Left ventricle myocardium inferior (tissue), 1 donor: ENCODE measurements at regions not wholly inside any gene's neighbourhood (a gene's known extent, or its start where the extent isn't known, plus 50 kb on each side); places are given as distances from the start of the nearest gene placed in this dataset.
"Not testable (repeated sequence)": the region's sequence is repeated elsewhere in the genome, so short reads cannot be mapped to it uniquely, and the experiment has no call there.

Source experiments
- DNase-seq: peaks from one replicate; pipeline ENCODE4 v3.0.0-alpha.2; 2020
- H3K27ac ChIP-seq: fragments of 200-600 bp; replicated peaks from 2 replicates; pipeline ENCODE4 v1.8.0; 2021
- H3K27me3 ChIP-seq: fragments of 200-600 bp; 2 replicates; pipeline ENCODE4 v1.8.0; 2021; ENCODE audit warnings: low read depth
- H3K36me3 ChIP-seq: fragments of 200-600 bp; 2 replicates; pipeline ENCODE4 v1.8.0; 2021
- H3K4me1 ChIP-seq: fragments of 200-600 bp; 2 replicates; pipeline ENCODE4 v1.8.0; 2021
- H3K4me3 ChIP-seq: fragments of 200-600 bp; 2 replicates; pipeline ENCODE4 v1.8.0; 2021; ENCODE audit warnings: mild to moderate bottlenecking, moderate library complexity
- H3K9me3 ChIP-seq: fragments of 200-600 bp; replicated peaks from 2 replicates; pipeline ENCODE4 v1.8.0; 2021
- intact Hi-C: fragments of 100-400 bp; cut with micrococcal nuclease; formaldehyde crosslinking; loops from one replicate; pipeline ENCODE4 v1.11.0; 2022
- TF ChIP-seq, protein P1 (sequence below): fragments of 200-600 bp; IDR thresholded peaks from 2 replicates; pipeline ENCODE4 v1.8.0; 2021; ENCODE audit warnings: antibody characterized with exemption, mild to moderate bottlenecking, borderline replicate concordance
- donor health status: DM: no; HTN: yes; CAD: no; lungs with severe emphysema.

DNA sequence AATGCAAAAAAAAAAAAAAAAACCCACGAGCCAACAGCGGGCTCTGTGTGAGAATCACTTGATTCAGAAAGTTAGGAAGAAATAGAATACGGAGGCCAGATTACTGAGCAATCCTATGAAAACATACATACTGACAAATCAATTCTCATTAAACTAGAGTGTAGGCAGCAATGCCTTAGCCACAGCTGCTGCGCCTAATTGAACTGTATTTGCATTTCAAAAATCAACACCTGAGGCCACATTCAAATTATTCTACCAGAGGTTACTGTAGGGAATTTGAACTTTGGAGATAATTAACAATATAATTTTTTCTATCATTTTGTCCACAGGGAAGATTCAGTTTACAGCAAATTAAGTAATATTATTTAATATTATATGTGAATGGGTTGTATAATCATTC is 138.4 kb upstream of the PLD5 start:
- DNase-seq, result no peak
- Histone ChIP-seq H3K4me1 (no peaks in the 10 kb centered on the region), H3K9me3 (no peaks in the 10 kb centered on the region), H3K27ac (no peak overlapping the region), H3K36me3 (no peaks in the 10 kb centered on the region), H3K4me3 (no peak overlapping the region), H3K27me3 (no peaks in the 10 kb centered on the region)
- TF ChIP-seq, protein P1, sequence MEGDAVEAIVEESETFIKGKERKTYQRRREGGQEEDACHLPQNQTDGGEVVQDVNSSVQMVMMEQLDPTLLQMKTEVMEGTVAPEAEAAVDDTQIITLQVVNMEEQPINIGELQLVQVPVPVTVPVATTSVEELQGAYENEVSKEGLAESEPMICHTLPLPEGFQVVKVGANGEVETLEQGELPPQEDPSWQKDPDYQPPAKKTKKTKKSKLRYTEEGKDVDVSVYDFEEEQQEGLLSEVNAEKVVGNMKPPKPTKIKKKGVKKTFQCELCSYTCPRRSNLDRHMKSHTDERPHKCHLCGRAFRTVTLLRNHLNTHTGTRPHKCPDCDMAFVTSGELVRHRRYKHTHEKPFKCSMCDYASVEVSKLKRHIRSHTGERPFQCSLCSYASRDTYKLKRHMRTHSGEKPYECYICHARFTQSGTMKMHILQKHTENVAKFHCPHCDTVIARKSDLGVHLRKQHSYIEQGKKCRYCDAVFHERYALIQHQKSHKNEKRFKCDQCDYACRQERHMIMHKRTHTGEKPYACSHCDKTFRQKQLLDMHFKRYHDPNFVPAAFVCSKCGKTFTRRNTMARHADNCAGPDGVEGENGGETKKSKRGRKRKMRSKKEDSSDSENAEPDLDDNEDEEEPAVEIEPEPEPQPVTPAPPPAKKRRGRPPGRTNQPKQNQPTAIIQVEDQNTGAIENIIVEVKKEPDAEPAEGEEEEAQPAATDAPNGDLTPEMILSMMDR, result no peak
- intact Hi-C loops, result no loop called here

DNA sequence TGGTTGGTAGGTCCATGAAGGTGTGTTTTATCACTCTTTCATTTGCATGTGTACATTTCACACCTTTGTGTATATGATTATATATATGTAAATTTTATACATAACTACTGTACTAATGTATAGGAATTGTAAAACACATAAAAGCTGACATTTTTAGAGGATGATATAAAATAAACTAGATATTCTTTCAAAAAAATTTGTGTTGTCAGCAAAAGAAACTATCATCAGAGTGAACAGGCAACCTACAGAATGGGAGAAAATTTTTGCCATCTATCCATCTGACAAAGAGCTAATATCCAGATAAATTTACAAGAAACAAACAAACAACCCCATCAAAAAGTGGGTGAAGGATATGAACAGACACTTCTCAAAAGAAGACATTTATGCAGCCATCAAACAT is 129.3 kb upstream of the PLD5 start:
- H3K9me3 ChIP-seq, intact Hi-C loops, H3K27me3 ChIP-seq, H3K36me3 ChIP-seq, H3K4me1 ChIP-seq, DNase-seq, H3K4me3 ChIP-seq, H3K27ac ChIP-seq: not testable (repeated sequence)

DNA sequence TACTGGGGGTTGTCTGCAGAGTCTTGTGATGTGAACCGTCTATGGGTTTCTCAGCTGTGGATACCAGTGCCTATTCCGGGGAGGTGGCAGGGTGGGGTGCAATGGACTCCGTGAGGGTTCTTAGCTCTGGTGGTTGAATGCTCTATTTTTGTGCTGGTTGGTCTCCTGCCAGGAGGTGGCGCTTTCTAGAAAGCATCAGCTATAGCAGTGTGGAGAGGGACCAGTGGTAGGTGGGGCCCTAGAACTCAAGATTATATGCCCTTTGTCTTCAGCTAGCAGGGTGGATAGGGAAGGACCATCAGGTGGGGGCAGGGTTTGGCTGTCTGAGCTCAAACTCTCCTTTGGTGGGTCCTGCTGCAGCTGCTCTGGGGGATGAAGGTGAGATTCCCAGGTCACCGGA is 127.3 kb upstream of the PLD5 start:
- no peaks in the 10 kb centered on the region for H3K36me3 ChIP-seq
- intact Hi-C loops, result no loop called here
- H3K4me1 ChIP-seq, result no peaks in the 10 kb centered on the region
- peaks cover 10% of the 10 kb centered on the region for H3K9me3 ChIP-seq
- TF ChIP-seq, protein P1, result peak; percentile 23
- no peak for DNase-seq
- H3K27me3 ChIP-seq, result peaks cover 6% of the 10 kb centered on the region
- H3K4me3 ChIP-seq, result no peak overlapping the region
- no peak overlapping the region for H3K27ac ChIP-seq

DNA sequence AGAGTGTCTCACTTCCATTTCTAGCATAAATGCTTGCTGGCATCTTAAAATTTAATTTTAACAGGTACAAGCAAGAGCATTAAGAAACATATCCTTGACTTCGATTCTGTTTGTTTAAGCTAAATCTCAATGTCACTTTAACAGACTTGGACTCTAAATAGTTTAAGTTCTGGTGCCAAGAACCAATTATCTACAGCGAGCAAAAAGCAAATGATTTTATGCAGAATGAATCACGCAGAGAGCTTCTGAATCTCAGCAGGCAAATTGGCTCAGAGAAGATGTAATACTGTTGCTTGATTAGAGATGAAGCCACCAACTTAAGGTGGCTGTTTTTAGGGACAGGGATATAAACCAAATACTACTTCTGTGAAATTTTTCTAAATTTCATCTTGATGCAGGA is 117.0 kb upstream of the PLD5 start:
- no peak for DNase-seq
- intact Hi-C loops, result no loop called here
- peaks cover 8% of the 10 kb centered on the region for H3K9me3 ChIP-seq

DNA sequence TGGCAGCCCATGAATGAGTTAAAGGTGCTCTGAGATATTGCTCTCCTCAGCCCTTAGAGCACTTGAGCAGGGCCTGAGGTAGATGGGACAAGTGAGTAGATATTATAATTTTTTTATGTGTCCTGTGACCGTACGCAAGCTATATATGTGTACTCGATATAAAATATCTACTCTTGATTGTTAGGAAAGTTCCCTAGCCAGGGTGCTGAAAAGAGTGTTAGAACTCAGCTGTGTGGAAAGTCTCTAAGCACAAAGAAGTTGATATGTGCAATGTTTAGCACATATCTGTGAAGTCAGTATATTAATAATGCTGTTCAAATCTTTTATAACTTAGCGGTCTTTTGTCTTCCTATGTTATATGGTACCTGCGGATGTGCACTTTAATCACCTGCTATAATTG is 114.6 kb upstream of the PLD5 start:
- H3K4me3 ChIP-seq, result no peak overlapping the region
- no peaks in the 10 kb centered on the region for H3K36me3 ChIP-seq
- DNase-seq, result no peak
- H3K9me3 ChIP-seq, result peaks cover 8% of the 10 kb centered on the region
- intact Hi-C loops, result no loop called here
- H3K27ac ChIP-seq, result no peak overlapping the region
- no peaks in the 10 kb centered on the region for H3K27me3 ChIP-seq
- TF ChIP-seq, protein P1, result no peak
- no peaks in the 10 kb centered on the region for H3K4me1 ChIP-seq

More for the DNA sequence above, 117.0 kb upstream of the PLD5 start:
- no peak overlapping the region for H3K4me3 ChIP-seq
- H3K4me1 ChIP-seq, result no peaks in the 10 kb centered on the region
- H3K27ac ChIP-seq, result no peak overlapping the region
- H3K27me3 ChIP-seq, result no peaks in the 10 kb centered on the region
- TF ChIP-seq, protein P1, result no peak
- no peaks in the 10 kb centered on the region for H3K36me3 ChIP-seq

DNA sequence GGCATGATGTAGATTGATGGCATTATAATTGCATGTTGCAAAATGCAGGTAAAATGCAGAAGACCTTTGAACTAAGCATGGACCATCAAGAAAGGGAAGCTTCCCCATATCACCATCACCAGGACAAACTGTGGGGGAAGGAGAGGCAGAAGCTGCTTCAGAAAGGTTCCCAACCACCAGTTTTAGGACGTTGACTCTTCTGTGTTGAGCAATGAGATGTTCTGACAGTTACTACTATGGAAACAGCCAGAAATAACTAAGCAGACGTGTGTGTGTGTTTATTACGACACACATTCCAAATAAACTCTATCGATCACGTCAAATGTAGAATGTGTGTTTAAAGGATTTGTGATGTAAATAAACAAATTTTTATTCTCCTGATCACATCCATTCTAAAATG is 110.2 kb upstream of the PLD5 start:
- Histone ChIP-seq H3K9me3 (peaks cover 7% of the 10 kb centered on the region), H3K27me3 (no peaks in the 10 kb centered on the region), H3K4me1 (no peaks in the 10 kb centered on the region), H3K27ac (no peak overlapping the region), H3K36me3 (no peaks in the 10 kb centered on the region), H3K4me3 (no peak overlapping the region)
- DNase-seq, result no peak
- TF ChIP-seq, protein P1, result no peak
- intact Hi-C loops, result no loop called here
